Hepatocyte (in vitro differentiated cells): ENCODE measurements at regions not wholly inside any gene's neighbourhood (a gene's known extent, or its start where the extent isn't known, plus 50 kb on each side); places are given as distances from the start of the nearest gene placed in this dataset.
A peak's percentile ranks its signal among the peaks of the same experiment; 100 is the strongest.

Experiments used
- DNase-seq: peaks from one replicate; pipeline ENCODE4 v3.0.0-alpha.2; 2016; ENCODE audit warnings: low spot score
- H2AFZ ChIP-seq: fragments of 200-600 bp; sonication (generic); 2 replicates; pipeline ENCODE4 v1.6.0; 2016; ENCODE audit warnings: antibody characterized with exemption, mild to moderate bottlenecking
- H3K27ac ChIP-seq: fragments of 200-600 bp; sonication (generic); 2 replicates; pipeline ENCODE4 v1.5.1; 2016; ENCODE audit warnings: mild to moderate bottlenecking
- H3K27me3 ChIP-seq: fragments of 200-600 bp; sonication (generic); 2 replicates; pipeline ENCODE4 v1.6.1; 2016
- H3K36me3 ChIP-seq: fragments of 200-600 bp; sonication (generic); replicated peaks from 2 replicates; pipeline ENCODE4 v1.5.1; 2016; ENCODE audit warnings: low read depth; ENCODE audit not compliant: insufficient read depth
- H3K4me1 ChIP-seq: fragments of 200-600 bp; sonication (generic); 2 replicates; pipeline ENCODE4 v1.5.1; 2016; ENCODE audit warnings: mild to moderate bottlenecking, moderate library complexity; ENCODE audit not compliant: insufficient read depth
- H3K4me2 ChIP-seq: fragments of 200-600 bp; sonication (generic); 2 replicates; pipeline ENCODE4 v1.6.0; 2016
- H3K4me3 ChIP-seq: fragments of 200-600 bp; sonication (generic); 2 replicates; pipeline ENCODE4 v1.5.1; 2016; ENCODE audit warnings: mild to moderate bottlenecking
- H3K79me2 ChIP-seq: fragments of 200-600 bp; sonication (generic); 2 replicates; pipeline ENCODE4 v1.6.0; 2017; ENCODE audit warnings: mild to moderate bottlenecking
- H3K9me2 ChIP-seq: fragments of 200-600 bp; sonication (generic); replicated peaks from 2 replicates; pipeline ENCODE4 v1.6.0; 2017; ENCODE audit warnings: mild to moderate bottlenecking; ENCODE audit not compliant: insufficient read depth
- H3K9me3 ChIP-seq: fragments of 200-600 bp; sonication (generic); 2 replicates; pipeline ENCODE4 v1.5.1; 2016; ENCODE audit warnings: low read depth, mild to moderate bottlenecking
- H4K20me1 ChIP-seq: fragments of 200-600 bp; sonication (generic); 2 replicates; pipeline ENCODE4 v1.6.0; 2016; ENCODE audit warnings: mild to moderate bottlenecking; ENCODE audit not compliant: insufficient read depth, poor library complexity, severe bottlenecking
- EZH2 ChIP-seq: fragments of 200-600 bp; sonication (generic); IDR thresholded peaks from 2 replicates; pipeline ENCODE4 v1.6.1; 2016; ENCODE audit warnings: antibody characterized with exemption, mild to moderate bottlenecking, borderline replicate concordance
- EZH2phosphoT487 ChIP-seq: fragments of 200-600 bp; sonication (generic); IDR thresholded peaks from one replicate; pipeline ENCODE4 v1.6.1; 2018; ENCODE audit warnings: antibody characterized with exemption, mild to moderate bottlenecking, low read depth, moderate library complexity; ENCODE audit not compliant: unreplicated experiment, severe bottlenecking
- WGBS: methylation state at CpG from one replicate; pipeline ENCODE4 v1.1.6; 2016; ENCODE audit warnings: low lambda C conversion rate; ENCODE audit errors: missing lambda C conversion rate; 5-methylcytosine and 5-hydroxymethylcytosine counted together
- TF ChIP-seq, protein P1 (sequence below): fragments of 200-600 bp; sonication (generic); IDR thresholded peaks from 2 replicates; pipeline ENCODE4 v1.5.1; 2016; ENCODE audit warnings: antibody characterized with exemption, mild to moderate bottlenecking; ENCODE audit not compliant: poor library complexity

DNA sequence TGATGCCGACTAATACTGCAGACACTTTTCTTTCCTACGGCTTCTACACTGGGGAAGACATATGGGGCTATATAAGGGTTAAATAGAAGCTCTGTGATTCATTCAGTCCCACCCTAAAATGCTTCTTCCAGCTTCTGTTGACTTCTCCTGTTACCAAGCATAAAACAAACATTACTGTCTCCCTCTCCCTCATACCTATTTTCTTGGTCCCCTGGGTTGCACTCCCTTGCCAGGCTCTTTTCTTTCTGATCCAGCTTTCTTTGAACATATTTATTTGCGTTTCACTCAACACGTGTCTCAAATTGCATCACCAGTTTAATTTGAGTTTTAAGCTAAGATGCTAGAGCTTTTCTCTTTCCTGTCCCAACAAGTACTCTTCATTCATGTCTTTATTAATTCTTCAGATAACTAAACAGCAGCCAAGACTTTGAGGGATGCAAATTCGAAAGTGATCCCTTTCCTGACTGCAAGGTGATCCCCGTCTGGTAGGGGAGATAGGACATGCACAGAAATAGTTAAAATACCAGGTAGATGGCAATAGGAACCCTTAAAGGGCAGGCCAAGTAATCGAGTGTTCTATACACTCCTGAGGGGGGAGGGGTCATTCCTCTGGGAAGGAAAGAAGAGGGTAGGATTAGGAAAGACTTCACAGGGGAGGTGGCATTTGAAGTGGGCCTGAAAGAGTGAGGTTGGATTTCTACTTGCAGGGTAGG is 198.6 kb upstream of the BCL6 start:
- H3K4me2 ChIP-seq = peak overlapping the region; percentile 9

GRCh38 chr3:187944390-187945179 is 199.3 kb upstream of the BCL6 start:
- TF ChIP-seq, protein P1, sequence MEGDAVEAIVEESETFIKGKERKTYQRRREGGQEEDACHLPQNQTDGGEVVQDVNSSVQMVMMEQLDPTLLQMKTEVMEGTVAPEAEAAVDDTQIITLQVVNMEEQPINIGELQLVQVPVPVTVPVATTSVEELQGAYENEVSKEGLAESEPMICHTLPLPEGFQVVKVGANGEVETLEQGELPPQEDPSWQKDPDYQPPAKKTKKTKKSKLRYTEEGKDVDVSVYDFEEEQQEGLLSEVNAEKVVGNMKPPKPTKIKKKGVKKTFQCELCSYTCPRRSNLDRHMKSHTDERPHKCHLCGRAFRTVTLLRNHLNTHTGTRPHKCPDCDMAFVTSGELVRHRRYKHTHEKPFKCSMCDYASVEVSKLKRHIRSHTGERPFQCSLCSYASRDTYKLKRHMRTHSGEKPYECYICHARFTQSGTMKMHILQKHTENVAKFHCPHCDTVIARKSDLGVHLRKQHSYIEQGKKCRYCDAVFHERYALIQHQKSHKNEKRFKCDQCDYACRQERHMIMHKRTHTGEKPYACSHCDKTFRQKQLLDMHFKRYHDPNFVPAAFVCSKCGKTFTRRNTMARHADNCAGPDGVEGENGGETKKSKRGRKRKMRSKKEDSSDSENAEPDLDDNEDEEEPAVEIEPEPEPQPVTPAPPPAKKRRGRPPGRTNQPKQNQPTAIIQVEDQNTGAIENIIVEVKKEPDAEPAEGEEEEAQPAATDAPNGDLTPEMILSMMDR = no peak
- no peak for TF ChIP-seq EZH2phosphoT487
- TF ChIP-seq EZH2 = no peak
- 77% methylated on average over 10 of the region's 10 CpGs for WGBS
- Histone ChIP-seq H3K4me2 (no peak overlapping the region), H3K27ac (peak overlapping the region; percentile 31), H3K79me2 (no peaks in the 10 kb centered on the region), H3K27me3 (no peaks in the 10 kb centered on the region), H2AFZ (no peak overlapping the region), H3K9me2 (no peaks in the 10 kb centered on the region), H3K4me3 (no peak overlapping the region), H3K4me1 (peaks cover 6% of the 10 kb centered on the region), H3K9me3 (no peaks in the 10 kb centered on the region), H3K36me3 (no peaks in the 10 kb centered on the region), H4K20me1 (no peaks in the 10 kb centered on the region)
- no peak for DNase-seq

More for the DNA sequence above, 198.6 kb upstream of the BCL6 start:
- TF ChIP-seq EZH2 (no peak), EZH2phosphoT487 (no peak)
- TF ChIP-seq, protein P1 = no peak
- Histone ChIP-seq H3K9me3 (no peaks in the 10 kb centered on the region), H3K79me2 (no peaks in the 10 kb centered on the region), H4K20me1 (no peaks in the 10 kb centered on the region), H3K27me3 (no peaks in the 10 kb centered on the region), H3K4me3 (no peak overlapping the region), H3K27ac (peak overlapping the region; percentile 41), H3K4me1 (peaks cover 6% of the 10 kb centered on the region), H2AFZ (no peak overlapping the region), H3K36me3 (no peaks in the 10 kb centered on the region), H3K9me2 (no peaks in the 10 kb centered on the region)
- WGBS = 47% methylated on average over 7 of the region's 7 CpGs
- peak; percentile 21 for DNase-seq

DNA sequence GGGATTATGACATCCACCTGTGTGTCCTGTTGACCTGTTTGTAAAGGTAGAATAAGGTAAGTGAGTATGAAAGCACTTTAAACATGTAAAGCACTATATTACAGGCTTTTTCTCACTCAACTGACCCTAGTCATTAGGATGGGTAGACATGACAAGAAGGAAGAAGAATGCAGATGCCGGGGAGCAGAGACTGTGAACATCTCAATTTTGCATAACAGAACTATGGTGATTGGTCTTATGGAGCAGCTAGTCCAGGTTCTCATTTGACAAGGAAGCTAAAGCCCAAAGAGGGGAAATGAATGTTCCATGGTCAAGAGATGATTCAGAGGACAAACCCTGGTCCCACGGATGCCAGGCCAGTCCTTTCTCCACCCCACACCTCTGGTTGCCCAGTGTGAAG is 200.1 kb upstream of the BCL6 start:
- H3K4me1 ChIP-seq = peaks cover 6% of the 10 kb centered on the region
- H3K4me2 ChIP-seq = no peak overlapping the region
- no peak overlapping the region for H2AFZ ChIP-seq
- H3K4me3 ChIP-seq = no peak overlapping the region
- WGBS = 94% methylated on average over 2 of the region's 2 CpGs
- H3K27me3 ChIP-seq = no peaks in the 10 kb centered on the region
- no peaks in the 10 kb centered on the region for H3K36me3 ChIP-seq
- no peaks in the 10 kb centered on the region for H3K79me2 ChIP-seq
- no peak for DNase-seq
- no peaks in the 10 kb centered on the region for H4K20me1 ChIP-seq
- TF ChIP-seq EZH2phosphoT487 = no peak
- TF ChIP-seq, protein P1 = no peak
- no peak for TF ChIP-seq EZH2
- H3K27ac ChIP-seq = no peak overlapping the region
- no peaks in the 10 kb centered on the region for H3K9me3 ChIP-seq
- H3K9me2 ChIP-seq = no peaks in the 10 kb centered on the region
